ENCODE measurements at regions not wholly inside any gene's neighbourhood (a gene's known extent, or its start where the extent isn't known, plus 50 kb on each side); places are given as distances from the start of the nearest gene placed in this dataset.

GRCh38 chrX:16018291-16018690, 105.1 kb upstream of the GRPR start:
- TF ChIP-seq CTCF (IDR thresholded peaks at IDR 0.05) (no peak), EP300 (IDR thresholded peaks at IDR 0.05; ENCODE audit: low read depth) (no peak), POLR2A (IDR thresholded peaks at IDR 0.05) (no peak), POLR2AphosphoS5 (IDR thresholded peaks at IDR 0.05) (no peak)
- intact Hi-C loops (cut with DNase I; ENCODE audit: low total_unique reads): no loop called here

GRCh38 chrX:16014171-16014570, 109.2 kb upstream of the GRPR start:
- no peaks in the 10 kb centered on the region for H3K4me1 ChIP-seq
- no peaks in the 10 kb centered on the region for H3K36me3 ChIP-seq
- no peak overlapping the region for H3K27ac ChIP-seq
- intact Hi-C loops (cut with DNase I; ENCODE audit: low total_unique reads): no loop called here
- no peak for TF ChIP-seq POLR2A (IDR thresholded peaks at IDR 0.05)
- no peak for TF ChIP-seq POLR2AphosphoS5 (IDR thresholded peaks at IDR 0.05)
- no peak for TF ChIP-seq CTCF (IDR thresholded peaks at IDR 0.05)
- TF ChIP-seq EP300 (IDR thresholded peaks at IDR 0.05; ENCODE audit: low read depth): no peak
- no peak for DNase-seq
- in situ Hi-C loops (cut with MboI; ENCODE audit: low pct_ligation_motif_present in 1 of 4, low pct_unique_long_range_greater_than_20kb in 1 of 4, low sequenced_read_pairs in 3 of 4): no loop called here
- no peaks in the 10 kb centered on the region for H3K9me3 ChIP-seq
- no peaks in the 10 kb centered on the region for H3K27me3 ChIP-seq
- H3K4me3 ChIP-seq: no peak overlapping the region

More at GRCh38 chrX:16018291-16018690, 105.1 kb upstream of the GRPR start:
- no peaks in the 10 kb centered on the region for H3K9me3 ChIP-seq
- in situ Hi-C loops (cut with MboI; ENCODE audit: low pct_ligation_motif_present in 1 of 4, low pct_unique_long_range_greater_than_20kb in 1 of 4, low sequenced_read_pairs in 3 of 4): no loop called here
- H3K4me1 ChIP-seq: no peaks in the 10 kb centered on the region
- H3K27ac ChIP-seq: no peak overlapping the region
- no peaks in the 10 kb centered on the region for H3K27me3 ChIP-seq
- DNase-seq: no peak
- H3K4me3 ChIP-seq: no peak overlapping the region
- no peaks in the 10 kb centered on the region for H3K36me3 ChIP-seq

- TF ChIP-seq EP300 (IDR thresholded peaks at IDR 0.05; ENCODE audit: low read depth) (no peak), POLR2A (IDR thresholded peaks at IDR 0.05) (no peak), CTCF (IDR thresholded peaks at IDR 0.05) (no peak), POLR2AphosphoS5 (IDR thresholded peaks at IDR 0.05) (no peak)
- H3K27ac ChIP-seq: no peak overlapping the region
- no peaks in the 10 kb centered on the region for H3K9me3 ChIP-seq
- no peak for DNase-seq
- no peak overlapping the region for H3K4me3 ChIP-seq
- no peaks in the 10 kb centered on the region for H3K36me3 ChIP-seq
- 20 to 48% methylated on average over 1 of the region's 1 CpG for WGBS, 2 donors (ENCODE audit: low coverage in 1 of 2)
- in situ Hi-C loops (cut with MboI; ENCODE audit: low pct_ligation_motif_present in 1 of 4, low pct_unique_long_range_greater_than_20kb in 1 of 4, low sequenced_read_pairs in 3 of 4): no loop called here
- no peaks in the 10 kb centered on the region for H3K27me3 ChIP-seq
- intact Hi-C loops (cut with DNase I; ENCODE audit: low total_unique reads): no loop called here
- no peaks in the 10 kb centered on the region for H3K4me1 ChIP-seq
Measured at GRCh38 chrX:16012250-16012649, 111.1 kb upstream of the GRPR start.

- no peak overlapping the region for H3K4me3 ChIP-seq
- no peaks in the 10 kb centered on the region for H3K4me1 ChIP-seq
- no peaks in the 10 kb centered on the region for H3K36me3 ChIP-seq
- in situ Hi-C loops (cut with MboI; ENCODE audit: low pct_ligation_motif_present in 1 of 4, low pct_unique_long_range_greater_than_20kb in 1 of 4, low sequenced_read_pairs in 3 of 4): no loop called here
- no peaks in the 10 kb centered on the region for H3K27me3 ChIP-seq
- no peak for DNase-seq
- intact Hi-C loops (cut with DNase I; ENCODE audit: low total_unique reads): no loop called here
- no peaks in the 10 kb centered on the region for H3K9me3 ChIP-seq
- TF ChIP-seq EP300 (IDR thresholded peaks at IDR 0.05; ENCODE audit: low read depth): no peak
- no peak for TF ChIP-seq CTCF (IDR thresholded peaks at IDR 0.05)
- no peak for TF ChIP-seq POLR2AphosphoS5 (IDR thresholded peaks at IDR 0.05)
- TF ChIP-seq POLR2A (IDR thresholded peaks at IDR 0.05): no peak
- 39 to 60% methylated on average over 1 to 2 of the region's 2 CpGs for WGBS, 2 donors (ENCODE audit: low coverage in 1 of 2)
- H3K27ac ChIP-seq: no peak overlapping the region
Measured at GRCh38 chrX:16005917-16006316, 117.4 kb upstream of the GRPR start.
